ENCODE measurements at regions not wholly inside any gene's neighbourhood (a gene's known extent, or its start where the extent isn't known, plus 50 kb on each side); places are given as distances from the start of the nearest gene placed in this dataset.
A peak's percentile ranks its signal among the peaks of the same experiment; 100 is the strongest.

DNA sequence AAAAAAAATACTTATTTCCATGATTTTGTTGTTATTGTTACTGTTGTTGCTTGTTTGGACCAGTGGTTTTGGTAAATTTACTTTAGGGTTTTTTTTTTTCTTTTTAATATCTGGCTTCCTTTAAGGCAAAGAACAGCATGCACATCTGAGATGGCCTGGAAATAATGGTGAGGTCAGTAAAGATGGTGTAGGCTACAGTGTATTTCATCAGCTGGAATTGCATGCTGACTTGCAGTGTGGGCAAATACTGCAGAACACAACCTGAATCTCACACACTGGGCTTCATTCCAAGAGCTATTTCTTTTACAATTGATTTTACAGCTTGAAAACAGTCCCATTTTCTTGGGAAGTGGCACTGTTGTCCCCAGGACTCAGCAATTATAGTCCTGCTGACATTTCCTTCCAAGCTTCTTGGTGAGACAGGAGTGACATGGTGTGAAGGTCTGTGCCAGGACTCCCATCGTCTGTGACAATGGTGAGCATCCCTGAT is 376.1 kb upstream of the SOX11 start:
- no peak for DNase-seq

DNA sequence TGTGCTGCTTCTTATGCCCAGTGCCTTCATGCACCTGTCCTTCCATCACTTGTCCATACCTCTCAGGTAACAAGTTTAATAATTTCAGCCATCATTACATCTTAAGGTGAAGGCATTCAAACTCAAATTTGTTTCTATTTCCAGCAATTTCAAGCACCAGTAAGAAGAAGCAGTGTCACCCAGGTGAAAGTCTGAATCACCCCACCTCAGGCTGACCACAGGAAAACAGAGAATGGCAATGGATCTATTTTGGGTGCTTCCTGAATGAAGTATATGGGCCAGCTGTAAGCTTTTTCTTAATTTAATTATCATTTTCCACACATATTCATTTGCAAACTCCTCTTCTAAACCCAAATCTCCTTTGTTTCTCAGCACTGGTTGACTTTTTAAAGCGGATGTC is 372.7 kb upstream of the SOX11 start:
- no peak for DNase-seq

DNA sequence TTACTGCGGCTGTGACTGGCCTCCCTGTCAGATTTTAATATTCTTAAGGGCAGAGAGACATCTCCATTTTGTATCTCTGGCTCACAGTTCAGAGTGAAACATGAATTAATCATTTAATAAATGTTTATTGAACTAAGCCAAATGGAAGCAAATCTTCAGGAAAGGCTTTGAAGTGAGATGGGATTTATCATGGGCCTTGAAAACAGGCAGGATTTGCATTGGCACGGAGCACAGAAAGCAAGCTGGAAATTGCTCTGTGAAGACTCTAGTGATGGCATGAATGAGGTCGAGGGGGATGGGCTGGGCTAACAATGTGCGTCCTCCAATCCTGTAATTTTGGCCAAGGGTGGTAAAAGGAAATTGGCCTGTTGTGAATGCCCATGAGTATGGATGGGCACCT is 369.8 kb upstream of the SOX11 start:
- no peak for DNase-seq

DNA sequence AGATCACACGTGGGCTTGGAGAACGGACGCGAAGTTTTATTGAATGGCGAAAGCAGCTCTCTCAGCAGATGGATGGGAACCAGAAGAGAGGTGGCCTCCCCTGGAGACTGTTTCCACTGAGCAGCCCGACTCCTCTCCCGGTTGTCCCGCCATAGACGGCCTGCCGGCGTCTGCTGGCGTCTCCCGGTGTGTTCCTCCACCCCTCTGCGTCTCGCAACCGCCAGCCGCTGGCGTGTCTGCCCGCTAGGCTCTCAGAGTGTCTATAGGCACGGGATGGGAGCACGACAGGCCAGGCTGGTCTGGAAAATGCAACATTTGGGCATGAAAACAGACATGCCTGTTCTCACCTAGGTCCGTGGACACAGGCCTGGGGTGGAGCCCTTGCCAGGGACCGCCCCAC is 366.7 kb upstream of the SOX11 start:
- DNase-seq, result no peak

DNA sequence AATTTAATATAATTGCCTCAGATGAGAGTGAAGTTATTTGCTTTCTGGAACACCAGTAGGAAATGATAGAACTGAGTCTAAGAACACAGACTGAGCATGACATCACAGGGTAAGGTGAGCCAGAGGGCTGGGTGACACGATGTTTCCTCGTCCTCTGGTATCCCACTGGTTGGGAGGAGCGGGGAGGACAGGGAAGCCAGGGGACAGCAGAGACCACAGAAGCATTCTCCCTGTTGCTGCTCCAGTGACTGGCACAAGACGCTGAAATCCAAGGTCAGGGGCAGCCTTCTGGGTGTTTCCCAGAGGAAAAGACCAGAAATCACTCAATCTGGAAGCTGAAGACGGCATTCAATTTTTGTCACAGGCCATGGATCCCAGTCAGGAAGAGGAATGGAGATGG is 363.4 kb upstream of the SOX11 start:
- no peak for DNase-seq

DNA sequence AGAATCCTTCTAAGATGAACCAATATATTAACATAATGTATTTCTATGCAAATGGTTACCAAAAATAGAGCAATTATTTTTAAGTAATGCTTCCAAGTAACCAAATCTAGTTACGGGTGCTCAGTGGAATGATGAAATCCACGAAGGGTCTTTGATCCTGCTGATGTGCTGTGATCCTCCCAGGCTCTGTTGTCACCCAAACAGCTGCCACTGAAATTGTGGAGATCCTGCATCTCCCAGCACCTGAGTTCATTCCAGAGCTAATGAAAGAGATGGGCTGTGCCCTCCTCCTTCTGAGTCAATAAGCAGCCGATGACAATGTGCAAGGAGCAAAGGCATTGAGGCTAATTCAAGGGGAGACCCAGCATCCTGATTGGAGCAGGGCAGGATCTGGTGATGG is 362.4 kb upstream of the SOX11 start:
- DNase-seq, result no peak

DNA sequence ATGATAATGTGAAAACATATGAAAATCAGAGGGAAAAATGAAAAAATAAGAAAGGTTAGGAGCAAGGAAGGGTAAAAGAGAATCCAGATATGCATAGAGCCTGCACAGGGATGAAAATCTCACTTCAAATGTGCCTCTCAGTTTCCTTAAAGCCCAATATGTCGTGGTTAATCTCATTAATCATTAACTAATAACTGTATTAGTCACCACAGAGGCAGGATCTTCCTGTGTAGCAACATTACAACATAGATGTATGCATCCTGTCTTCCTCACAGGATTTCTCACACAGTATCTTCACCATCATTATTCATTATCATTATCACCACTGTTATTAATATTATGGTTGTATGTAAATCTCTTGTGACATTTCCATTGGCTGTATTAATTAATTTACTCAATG is 361.2 kb upstream of the SOX11 start:
- DNase-seq, result no peak

DNA sequence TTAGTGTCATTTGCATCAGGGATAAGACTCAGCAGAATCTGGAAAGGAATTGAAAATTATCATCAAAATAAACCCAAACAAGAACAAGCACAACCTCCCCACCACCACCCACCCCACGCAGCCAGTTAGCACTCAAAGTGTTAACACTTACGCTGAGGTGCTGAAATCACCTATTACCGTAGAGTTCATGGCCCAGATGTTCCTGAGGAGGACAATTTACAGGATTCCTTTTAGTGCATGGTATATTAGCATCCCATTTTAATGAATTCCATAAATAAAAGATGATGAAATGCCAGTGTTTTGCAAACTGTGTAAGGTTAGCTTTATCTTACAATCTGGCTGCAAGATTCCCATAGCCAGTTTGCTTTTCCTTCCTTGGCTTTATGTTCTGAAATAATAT is 359.3 kb upstream of the SOX11 start:
- no peak for DNase-seq

DNA sequence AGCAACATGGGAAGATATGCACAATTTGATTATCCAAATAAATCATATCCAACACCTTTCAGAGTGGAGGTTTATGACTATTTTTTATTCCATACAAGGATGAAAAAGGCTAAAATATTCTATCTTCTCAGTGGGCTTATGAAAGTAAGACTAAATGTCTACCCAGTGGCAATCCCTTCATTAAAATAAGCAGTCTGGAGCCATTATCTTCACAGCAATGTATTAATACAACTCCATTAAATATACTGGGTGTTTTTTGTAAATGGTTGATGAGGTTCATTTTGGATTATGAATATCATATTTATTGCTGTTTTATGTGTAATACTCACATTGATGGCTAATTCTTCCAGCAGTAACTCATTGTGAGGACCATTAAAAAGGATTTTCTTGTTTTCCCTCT is 352.7 kb upstream of the SOX11 start:
- no peak for DNase-seq

DNA sequence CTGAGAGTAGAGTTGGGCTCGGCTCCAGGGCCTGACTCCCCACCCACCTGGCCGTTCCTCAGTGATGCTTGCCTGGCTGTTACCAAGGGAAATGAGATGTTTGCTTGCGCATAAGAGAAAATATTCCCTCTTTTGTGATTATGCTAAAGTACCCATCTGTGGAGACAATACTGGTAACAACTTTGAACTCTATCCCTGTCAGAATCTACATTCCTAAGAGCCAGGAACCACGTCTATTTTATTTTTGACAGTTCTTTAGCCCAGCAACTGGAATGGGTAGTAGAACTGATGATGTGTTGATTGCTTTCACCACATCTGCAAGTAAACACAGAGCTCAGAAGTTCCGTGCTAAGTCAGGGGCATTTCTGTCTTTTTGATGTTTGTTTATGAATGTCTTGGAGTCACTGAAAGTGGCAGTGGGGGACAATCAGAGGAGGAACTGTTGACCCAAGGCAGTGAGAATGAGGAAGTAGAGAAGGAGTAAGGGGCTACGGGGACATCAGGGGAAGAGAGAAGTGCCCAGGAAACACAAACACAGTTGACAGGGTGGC is 348.3 kb upstream of the SOX11 start:
- no peak for DNase-seq

DNA sequence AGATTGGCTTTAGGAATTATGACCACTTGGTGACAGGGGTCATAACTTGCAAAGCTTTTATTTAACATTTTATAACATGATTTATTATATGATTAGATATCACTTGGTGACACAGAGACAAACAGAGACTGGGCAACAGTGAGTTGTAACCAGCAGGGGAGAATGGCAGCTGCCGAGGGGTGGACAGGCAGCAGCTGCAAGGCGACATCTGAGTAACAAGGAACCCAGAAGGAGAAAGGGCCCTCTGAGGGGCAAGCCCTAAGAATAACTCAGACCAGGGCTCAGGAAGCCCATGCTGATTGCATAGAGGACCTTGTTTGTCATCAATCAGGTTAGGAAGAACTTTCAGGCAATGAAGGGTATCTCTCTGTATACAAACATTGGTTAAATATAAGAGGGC is 339.9 kb upstream of the SOX11 start:
- no peak for DNase-seq

DNA sequence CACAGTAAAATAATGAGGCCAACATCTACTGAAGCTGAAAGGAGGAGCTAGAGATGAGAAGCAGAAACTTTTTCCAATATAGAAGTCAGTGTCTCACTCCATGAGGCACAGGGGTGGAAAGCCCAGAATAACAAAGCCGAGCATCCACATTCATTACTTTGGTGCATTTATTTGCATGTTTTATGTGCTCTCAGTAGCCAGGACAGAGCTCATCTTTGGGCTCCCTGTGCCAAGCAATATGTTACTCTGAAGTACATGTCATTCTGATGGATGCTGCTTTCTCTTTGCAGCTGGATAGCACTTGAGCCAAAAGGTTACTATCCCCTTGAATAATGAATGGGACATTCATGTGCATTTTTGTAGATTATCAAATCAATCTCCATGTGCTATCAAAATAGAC is 338.6 kb upstream of the SOX11 start:
- DNase-seq, result no peak

DNA sequence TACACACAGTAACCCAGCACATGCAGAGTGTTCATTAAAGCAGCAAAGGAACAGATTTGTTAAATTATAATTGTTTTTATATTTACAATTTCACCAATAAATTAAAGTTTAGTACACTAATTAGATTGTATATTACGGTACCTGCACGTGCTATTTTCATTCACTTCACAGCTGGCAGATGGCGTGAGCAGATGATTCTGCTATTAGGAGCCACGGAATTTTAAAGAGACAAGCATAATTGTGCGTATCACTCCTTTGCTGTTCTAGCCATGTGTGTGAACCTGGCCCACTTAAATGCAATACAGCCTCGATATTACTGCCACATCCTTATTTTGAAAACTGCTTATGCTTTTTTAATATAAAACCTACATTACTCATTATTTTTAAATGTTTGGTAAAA is 332.8 kb upstream of the SOX11 start:
- no peak for DNase-seq

DNA sequence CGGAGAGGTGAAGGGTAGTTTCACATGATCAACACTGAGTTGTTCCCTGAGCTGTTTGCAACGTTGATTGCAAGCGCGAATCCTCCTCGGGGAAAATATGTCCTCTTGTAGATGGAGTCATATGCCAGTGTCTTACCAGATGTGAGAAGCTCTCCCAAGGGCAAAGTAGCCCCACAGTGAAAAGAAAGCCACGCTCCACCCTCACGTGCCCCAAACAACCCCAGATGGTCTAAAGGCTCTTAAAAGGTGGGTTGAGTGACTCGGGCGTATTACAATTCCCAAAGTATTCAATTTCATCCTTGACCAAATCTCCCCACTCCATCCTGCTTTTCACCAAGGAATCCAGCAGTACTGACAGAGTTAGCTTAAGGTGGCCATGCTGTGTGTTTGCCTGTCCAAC is 332.1 kb upstream of the SOX11 start:
- no peak for DNase-seq

DNA sequence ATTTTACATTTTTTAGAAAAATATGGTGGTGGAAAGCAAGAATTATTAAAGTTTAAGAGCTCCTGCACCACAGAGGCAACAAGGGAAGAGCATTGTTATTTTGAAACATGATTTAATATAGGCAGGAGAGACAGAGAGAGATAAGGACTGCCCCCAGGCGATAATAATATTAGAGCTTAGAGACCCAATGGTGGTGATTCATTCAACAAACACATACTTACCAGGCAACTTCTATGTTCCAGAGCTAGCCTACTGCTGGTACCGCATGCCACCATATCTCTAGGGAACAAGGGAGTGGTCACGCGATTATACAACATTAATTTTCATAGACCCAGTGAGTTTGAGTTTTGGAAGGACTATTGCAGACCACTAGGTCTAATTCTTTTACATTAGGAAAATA is 327.8 kb upstream of the SOX11 start:
- DNase-seq, result no peak

DNA sequence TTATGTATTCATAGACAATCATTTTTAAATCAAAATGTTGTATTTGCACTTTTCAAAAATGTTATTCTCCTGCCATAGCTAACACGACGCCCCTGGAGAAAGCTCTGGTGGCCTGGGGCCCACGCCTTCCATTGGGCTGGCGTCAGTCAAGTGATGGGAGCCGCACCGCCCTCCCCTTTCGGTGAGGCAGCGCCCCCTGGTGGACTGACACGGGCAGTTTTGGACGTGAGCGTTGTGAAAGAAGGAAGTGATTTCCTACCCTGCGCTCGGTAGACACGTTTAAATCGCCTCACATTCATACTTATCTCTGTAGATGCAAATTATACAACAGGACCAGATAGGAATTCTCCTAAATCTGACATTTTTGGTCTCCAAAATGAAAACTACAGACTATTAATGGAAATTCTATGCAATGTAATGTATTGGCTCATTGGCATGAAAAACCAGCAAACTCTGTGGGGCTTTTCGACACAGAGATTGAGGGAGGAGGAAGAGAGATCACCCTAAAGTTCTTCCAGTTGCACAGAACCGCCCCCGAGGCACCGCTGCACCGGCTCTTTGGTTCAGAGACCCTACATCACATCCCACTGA is 326.2 kb upstream of the SOX11 start:
- DNase-seq, result peak; percentile 65

DNA sequence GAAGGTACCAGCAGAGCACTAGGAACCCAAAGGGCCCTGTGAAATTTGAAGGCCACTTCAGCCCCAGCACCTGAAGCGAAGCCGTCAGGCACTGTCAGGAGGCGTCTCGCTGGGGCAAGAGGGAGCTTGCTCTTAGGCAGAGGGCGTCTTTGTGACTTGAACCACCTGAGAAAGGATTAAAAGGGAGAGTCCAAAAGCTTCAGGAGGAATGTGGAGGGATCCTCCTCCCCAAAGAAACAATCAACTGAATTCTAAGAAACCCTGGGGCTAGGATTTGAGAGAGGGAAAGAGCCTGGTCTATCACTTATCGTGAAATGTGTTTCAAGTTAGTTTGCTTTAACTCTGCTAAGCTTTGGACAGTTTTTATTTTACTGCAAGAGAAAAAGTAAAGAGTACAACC is 324.9 kb upstream of the SOX11 start:
- no peak for DNase-seq

DNA sequence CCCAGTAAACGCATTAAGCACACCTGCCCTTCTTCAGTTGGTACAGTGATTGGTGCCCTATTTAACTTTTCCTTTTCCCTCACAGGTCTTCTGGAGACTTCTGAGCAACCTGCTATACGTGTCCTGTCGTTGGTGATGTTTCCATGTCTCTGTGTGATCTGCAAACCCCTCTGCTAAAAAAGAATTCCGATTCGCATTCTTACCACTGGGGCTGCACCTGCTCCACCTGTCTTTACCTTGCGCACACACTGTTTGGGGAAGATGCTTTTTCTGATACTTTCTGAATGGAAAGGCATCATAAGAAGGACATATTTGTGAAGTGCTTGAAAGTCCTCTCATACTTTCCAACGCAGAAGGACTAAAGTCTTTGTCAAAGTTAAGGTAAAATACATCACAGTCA is 323.9 kb upstream of the SOX11 start:
- no peak for DNase-seq

DNA sequence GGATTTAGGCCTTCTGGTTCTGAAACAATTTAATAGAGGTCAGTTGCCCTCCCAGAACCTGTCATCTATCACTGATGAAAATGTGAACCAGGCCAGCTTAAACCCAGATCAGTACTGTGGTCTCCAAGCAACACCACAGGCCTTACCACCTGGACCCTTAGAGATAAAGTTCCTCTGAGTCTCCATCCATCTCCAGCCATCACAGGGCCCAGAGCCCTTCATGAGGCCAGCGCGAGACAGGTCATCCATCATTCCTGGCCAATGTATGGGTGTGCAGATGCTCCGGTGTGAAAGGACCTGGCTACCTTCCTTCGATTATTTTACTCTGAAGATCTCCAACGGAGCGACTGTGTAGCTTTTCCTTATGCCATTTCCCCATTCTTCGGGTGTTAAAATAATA is 322.7 kb upstream of the SOX11 start:
- DNase-seq, result no peak

DNA sequence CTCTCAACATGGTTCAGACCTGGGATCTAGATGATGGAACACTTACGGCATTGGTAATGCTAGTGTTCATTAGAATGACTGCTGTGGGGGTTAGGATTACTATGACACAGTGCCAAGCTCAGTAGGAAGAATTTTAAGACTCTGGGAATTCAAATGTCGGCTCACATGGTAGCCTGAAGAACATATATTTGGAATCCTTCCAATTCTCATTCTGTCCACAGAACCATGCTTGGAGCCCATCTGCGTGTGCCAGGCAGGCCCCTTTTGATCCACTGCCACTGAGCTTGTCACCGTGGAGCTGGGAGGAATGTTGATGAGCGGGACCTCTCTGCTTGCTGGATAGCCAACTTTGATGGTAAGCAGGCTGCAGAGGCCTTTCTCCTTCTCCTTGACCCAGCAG is 322.0 kb upstream of the SOX11 start:
- no peak for DNase-seq

DNA sequence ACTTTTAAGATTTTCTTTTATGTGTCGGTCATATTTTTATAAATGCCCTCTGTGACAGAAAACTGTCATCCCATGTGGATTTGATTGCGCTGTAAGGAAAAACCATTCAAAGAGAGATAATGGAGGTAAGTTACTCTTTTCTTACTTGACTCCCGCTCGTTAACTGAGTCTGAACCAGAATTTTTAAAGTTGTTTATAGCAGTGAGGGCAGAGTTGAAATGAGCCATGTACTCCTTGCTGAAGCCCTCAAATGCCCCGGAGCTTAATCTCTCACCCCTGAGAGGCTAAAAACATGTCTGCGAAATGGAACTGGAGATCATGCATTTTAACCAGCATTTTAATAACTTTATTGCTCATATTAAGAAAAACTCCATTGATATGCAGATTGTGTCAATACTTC is 320.0 kb upstream of the SOX11 start:
- no peak for DNase-seq

DNA sequence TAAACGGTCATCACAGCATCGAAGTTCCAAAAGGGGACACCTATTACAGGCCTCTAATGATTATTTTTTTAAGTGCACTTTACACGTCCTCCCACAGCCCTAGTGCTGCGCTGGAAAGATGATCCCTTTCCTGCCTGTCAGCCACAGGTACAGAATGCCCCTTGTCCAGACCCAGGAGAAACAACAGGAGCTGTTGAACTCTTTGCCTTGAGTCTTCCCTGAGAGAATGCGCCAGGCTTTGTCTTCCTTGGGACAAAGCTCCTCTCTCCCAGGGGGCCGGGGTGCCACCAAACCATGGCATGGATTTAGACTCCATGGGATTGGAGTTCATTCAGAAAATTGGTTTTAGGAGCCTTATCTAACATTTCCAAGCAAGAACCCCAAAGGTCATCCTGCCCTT is 319.0 kb upstream of the SOX11 start:
- DNase-seq, result no peak

DNA sequence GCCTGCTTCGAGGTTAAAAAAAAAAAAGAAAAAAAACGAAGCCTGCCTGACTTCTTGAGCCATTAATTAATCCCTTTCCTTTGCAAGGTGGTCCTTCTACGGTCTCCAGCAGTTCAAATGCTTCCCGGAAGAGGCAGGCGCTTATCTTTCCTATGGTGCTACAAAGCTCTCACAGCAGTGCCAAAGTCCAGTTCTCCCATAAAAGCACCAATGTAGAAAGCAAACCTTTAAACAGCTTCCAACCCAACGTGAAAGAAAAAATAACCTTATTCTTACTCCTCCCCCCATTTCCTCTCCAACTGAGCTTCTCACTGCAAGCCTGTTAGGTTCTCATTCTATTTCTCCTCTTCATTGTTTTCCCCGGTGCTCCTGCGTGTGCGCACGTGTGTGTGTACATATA is 317.4 kb upstream of the SOX11 start:
- no peak for DNase-seq

DNA sequence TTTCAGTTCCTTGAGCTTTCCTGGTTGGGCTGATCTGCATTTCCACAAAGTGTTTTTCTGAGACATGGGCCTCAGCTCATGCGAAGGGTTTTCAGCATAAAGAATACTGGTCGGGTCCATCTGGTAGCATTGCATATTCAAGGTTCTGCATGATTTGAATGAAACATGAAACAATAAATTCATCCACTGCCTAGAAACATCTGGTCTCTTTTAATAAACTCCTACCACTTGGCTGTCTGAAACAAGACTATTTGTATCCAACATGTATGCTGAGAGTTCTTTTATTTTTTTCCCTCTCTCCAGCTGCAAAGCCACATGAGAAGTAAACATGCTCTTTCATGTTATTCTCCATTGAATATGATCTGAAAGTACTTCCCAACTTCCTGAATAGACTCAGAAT is 314.9 kb upstream of the SOX11 start:
- DNase-seq, result no peak

DNA sequence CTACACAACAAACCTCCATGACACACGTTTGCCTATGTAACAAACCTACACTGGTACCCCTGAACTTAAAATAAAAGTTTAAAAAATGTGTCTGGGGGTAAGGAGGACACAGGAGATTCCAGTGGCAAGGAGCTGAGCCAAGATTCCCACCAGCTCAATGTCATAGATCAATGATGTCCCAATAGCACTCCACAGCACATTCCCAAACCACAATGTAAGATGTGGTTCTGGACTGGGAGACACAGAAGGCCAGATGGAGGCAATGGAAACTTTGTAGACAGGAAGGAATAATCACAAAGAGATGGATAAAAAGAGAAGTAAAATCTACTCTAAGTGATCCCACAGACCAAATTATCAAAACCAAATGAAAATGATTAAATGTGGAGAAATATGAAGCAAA is 312.4 kb upstream of the SOX11 start:
- DNase-seq, result no peak

DNA sequence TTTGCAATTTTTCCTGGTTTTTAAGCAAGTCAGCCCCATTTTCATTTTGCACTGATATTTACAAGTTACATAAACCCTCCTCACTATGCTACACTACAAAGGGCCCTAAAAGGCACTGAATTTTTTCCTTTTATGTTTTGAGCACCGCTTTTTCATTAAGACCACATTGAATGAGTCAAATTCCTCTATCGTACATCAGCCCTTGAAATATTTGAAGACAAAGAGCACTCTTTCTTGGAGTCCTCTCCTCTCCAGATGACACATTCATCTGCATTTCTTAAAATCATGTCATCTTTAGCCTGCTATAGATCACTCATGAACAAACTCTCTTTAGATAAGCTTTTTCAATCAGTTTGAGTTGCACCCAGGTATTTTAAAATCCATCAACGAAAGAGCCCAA is 306.6 kb upstream of the SOX11 start:
- no peak for DNase-seq

Data from suppressor macrophage treated with lipopolysaccharide for 4 hours (primary cell).